ENCODE measurements at regions not wholly inside any gene's neighbourhood (a gene's known extent, or its start where the extent isn't known, plus 50 kb on each side); places are given as distances from the start of the nearest gene placed in this dataset.

DNA sequence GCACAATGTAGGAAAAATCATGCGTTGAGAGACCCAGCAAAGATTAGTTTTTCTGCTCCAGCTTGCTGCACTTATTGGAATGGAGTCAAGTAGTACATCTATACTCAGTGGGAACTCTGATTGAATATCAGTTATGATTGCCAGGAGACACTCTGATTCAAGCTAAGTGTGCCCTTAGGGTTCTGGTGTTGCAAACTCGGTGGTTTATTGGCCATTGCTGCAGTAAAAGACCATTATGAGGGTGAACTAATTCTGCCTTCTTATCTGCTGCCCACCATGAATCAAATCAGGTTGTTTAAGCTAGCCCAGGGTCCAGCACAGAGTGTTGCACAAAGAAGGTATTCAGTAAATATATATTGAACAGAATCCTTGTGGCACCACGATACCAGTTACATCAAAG, 74.8 kb upstream of the GLS start (continued):
- no peak for TF ChIP-seq RXRA (IDR thresholded peaks at IDR 0.05; ENCODE audit: insufficient read depth, low read depth, low read length)
- TF ChIP-seq KDM1A (IDR thresholded peaks at IDR 0.05; ENCODE audit: borderline replicate concordance, low read length): no peak
